ENCODE measurements at regions not wholly inside any gene's neighbourhood (a gene's known extent, or its start where the extent isn't known, plus 50 kb on each side); places are given as distances from the start of the nearest gene placed in this dataset.

GRCh38 chr10:44682507-44682906 lies 228.6 kb upstream of the TMEM72 start:
- DNase-seq (ENCODE audit: low read depth): no peak

- DNase-seq (ENCODE audit: low read depth): no peak
Observed at GRCh38 chr10:44684661-44685060, 226.5 kb upstream of the TMEM72 start.

- no peak for DNase-seq (ENCODE audit: low read depth)
Observed at GRCh38 chr10:44685220-44685619, 225.9 kb upstream of the TMEM72 start.

- DNase-seq (ENCODE audit: low read depth): no peak
Observed at GRCh38 chr10:44685747-44686146, 225.4 kb upstream of the TMEM72 start.

- no peak for DNase-seq (ENCODE audit: low read depth)
Observed at GRCh38 chr10:44689368-44689767, 221.8 kb upstream of the TMEM72 start.

- no peak for DNase-seq (ENCODE audit: low read depth)
Observed at GRCh38 chr10:44696496-44696895, 214.6 kb upstream of the TMEM72 start.

GRCh38 chr10:44697116-44697515 lies 214.0 kb upstream of the TMEM72 start:
- DNase-seq (ENCODE audit: low read depth): no peak

- no peak for DNase-seq (ENCODE audit: low read depth)
Observed at GRCh38 chr10:44702531-44702930, 208.6 kb upstream of the TMEM72 start.

- DNase-seq (ENCODE audit: low read depth): no peak
Observed at GRCh38 chr10:44703241-44704155, 207.6 kb upstream of the TMEM72 start.

- no peak for DNase-seq (ENCODE audit: low read depth)
Observed at GRCh38 chr10:44704616-44705015, 206.5 kb upstream of the TMEM72 start.

GRCh38 chr10:44706745-44707144 lies 204.4 kb upstream of the TMEM72 start:
- no peak for DNase-seq (ENCODE audit: low read depth)

GRCh38 chr10:44713307-44713706 lies 197.8 kb upstream of the TMEM72 start:
- DNase-seq (ENCODE audit: low read depth): no peak

GRCh38 chr10:44714451-44714850 lies 196.7 kb upstream of the TMEM72 start:
- no peak for DNase-seq (ENCODE audit: low read depth)

GRCh38 chr10:44715136-44715535 lies 196.0 kb upstream of the TMEM72 start:
- no peak for DNase-seq (ENCODE audit: low read depth)

- no peak for DNase-seq (ENCODE audit: low read depth)
Observed at GRCh38 chr10:44716470-44717015, 194.6 kb upstream of the TMEM72 start.

GRCh38 chr10:44723082-44723481 lies 188.1 kb upstream of the TMEM72 start:
- DNase-seq (ENCODE audit: low read depth): no peak

GRCh38 chr10:44723619-44724325 lies 187.4 kb upstream of the TMEM72 start:
- DNase-seq (ENCODE audit: low read depth): no peak

- DNase-seq (ENCODE audit: low read depth): no peak
Observed at GRCh38 chr10:44724415-44725174, 186.5 kb upstream of the TMEM72 start.

- no peak for DNase-seq (ENCODE audit: low read depth)
Observed at GRCh38 chr10:44725404-44725803, 185.7 kb upstream of the TMEM72 start.

GRCh38 chr10:44731283-44731682 lies 179.9 kb upstream of the TMEM72 start:
- no peak for DNase-seq (ENCODE audit: low read depth)

GRCh38 chr10:44733501-44734488 lies 177.3 kb upstream of the TMEM72 start:
- no peak for DNase-seq (ENCODE audit: low read depth)
